H1 (cell line): ENCODE measurements at regions not wholly inside any gene's neighbourhood (a gene's known extent, or its start where the extent isn't known, plus 50 kb on each side); places are given as distances from the start of the nearest gene placed in this dataset.

Experiments used
- GTF2F1 ChIP-seq: IDR thresholded peaks from 2 replicates; pipeline ENCODE4 v1.6.1; 2012; ENCODE audit warnings: low read depth, low read length, improper control_type of control experiment, borderline replicate concordance
- HDAC2 ChIP-seq, 2 experiments: fragments of 300-600 bp in 1 of 2; sonication (generic) in 1 of 2; IDR thresholded peaks; 2 replicates each; pipeline ENCODE4 v1.6.1; 2011 to 2012; ENCODE audit warnings: low read depth in 2 of 2, low read length in 2 of 2, mild to moderate bottlenecking in 2 of 2, moderate library complexity in 2 of 2, borderline replicate concordance in 1 of 2, inconsistent platforms in 1 of 2
- SP2 ChIP-seq: IDR thresholded peaks from 2 replicates; pipeline ENCODE4 v1.6.1; 2012; ENCODE audit warnings: mild to moderate bottlenecking, low read length, inconsistent platforms
- TBP ChIP-seq: IDR thresholded peaks from 2 replicates; pipeline ENCODE4 v1.6.1; 2011; ENCODE audit warnings: low read depth, low read length, improper control_type of control experiment

GRCh38 chr21:26377111-26377694, 195.9 kb downstream of the CYYR1 start (continued):
- no peak for TF ChIP-seq SP2
- TF ChIP-seq TBP: no peak
- TF ChIP-seq GTF2F1: no peak
- no peak for TF ChIP-seq HDAC2 (IDR thresholded peaks at IDR 0.05; ENCODE audit: borderline replicate concordance in 1 of 2, low read depth in 2 of 2, low read length in 2 of 2)
- TF ChIP-seq, all 59 proteins: peak for 0
